ENCODE measurements at regions not wholly inside any gene's neighbourhood (a gene's known extent, or its start where the extent isn't known, plus 50 kb on each side); places are given as distances from the start of the nearest gene placed in this dataset.

- Mint-ChIP-seq H3K27ac (ENCODE audit: unreplicated experiment) (peak overlapping the region; percentile 26), H3K27me3 (ENCODE audit: unreplicated experiment) (peaks cover 2% of the 10 kb centered on the region), H3K4me1 (ENCODE audit: low read depth, unreplicated experiment) (peaks cover 20% of the 10 kb centered on the region), H3K36me3 (ENCODE audit: unreplicated experiment) (no peaks in the 10 kb centered on the region), H3K4me3 (ENCODE audit: unreplicated experiment) (peak overlapping the region; percentile 28), H3K9me3 (ENCODE audit: unreplicated experiment) (peaks cover 1% of the 10 kb centered on the region)
- TF ChIP-seq CTCF (IDR thresholded peaks at IDR 0.05; ENCODE audit: partially characterized antibody, unreplicated experiment): no peak
- DNase-seq: no peak
Measured at GRCh38 chr5:158203261-158203660, 344.3 kb upstream of the CLINT1 start.

- Mint-ChIP-seq H3K36me3 (ENCODE audit: unreplicated experiment) (no peaks in the 10 kb centered on the region), H3K9me3 (ENCODE audit: unreplicated experiment) (peaks cover 1% of the 10 kb centered on the region), H3K4me3 (ENCODE audit: unreplicated experiment) (peak overlapping the region; percentile 2), H3K27me3 (ENCODE audit: unreplicated experiment) (peaks cover 2% of the 10 kb centered on the region), H3K4me1 (ENCODE audit: low read depth, unreplicated experiment) (peaks cover 20% of the 10 kb centered on the region), H3K27ac (ENCODE audit: unreplicated experiment) (peak overlapping the region; percentile 20)
- no peak for TF ChIP-seq CTCF (IDR thresholded peaks at IDR 0.05; ENCODE audit: partially characterized antibody, unreplicated experiment)
- no peak for DNase-seq
Measured at GRCh38 chr5:158202801-158203200, 343.9 kb upstream of the CLINT1 start.

- H3K9me3 Mint-ChIP-seq (ENCODE audit: unreplicated experiment): peaks cover 5% of the 10 kb centered on the region
- peaks cover 30% of the 10 kb centered on the region for H3K4me1 Mint-ChIP-seq (ENCODE audit: low read depth, unreplicated experiment)
- H3K27ac Mint-ChIP-seq (ENCODE audit: unreplicated experiment): no peak overlapping the region
- peak overlapping the region; percentile 39 for H3K4me3 Mint-ChIP-seq (ENCODE audit: unreplicated experiment)
- DNase-seq: no peak
- H3K27me3 Mint-ChIP-seq (ENCODE audit: unreplicated experiment): peaks cover 4% of the 10 kb centered on the region
- TF ChIP-seq CTCF (IDR thresholded peaks at IDR 0.05; ENCODE audit: partially characterized antibody, unreplicated experiment): no peak
- H3K36me3 Mint-ChIP-seq (ENCODE audit: unreplicated experiment): no peaks in the 10 kb centered on the region
Measured at GRCh38 chr5:158200619-158201018, 341.7 kb upstream of the CLINT1 start.

- Mint-ChIP-seq H3K4me3 (ENCODE audit: unreplicated experiment) (no peak overlapping the region), H3K27ac (ENCODE audit: unreplicated experiment) (no peak overlapping the region), H3K27me3 (ENCODE audit: unreplicated experiment) (peaks cover 4% of the 10 kb centered on the region), H3K36me3 (ENCODE audit: unreplicated experiment) (no peaks in the 10 kb centered on the region), H3K4me1 (ENCODE audit: low read depth, unreplicated experiment) (peaks cover 46% of the 10 kb centered on the region), H3K9me3 (ENCODE audit: unreplicated experiment) (peaks cover 8% of the 10 kb centered on the region)
- no peak for TF ChIP-seq CTCF (IDR thresholded peaks at IDR 0.05; ENCODE audit: partially characterized antibody, unreplicated experiment)
- DNase-seq: no peak
Measured at GRCh38 chr5:158198636-158199035, 339.7 kb upstream of the CLINT1 start.

- peaks cover 7% of the 10 kb centered on the region for H3K9me3 Mint-ChIP-seq (ENCODE audit: unreplicated experiment)
- H3K36me3 Mint-ChIP-seq (ENCODE audit: unreplicated experiment): peaks cover 6% of the 10 kb centered on the region
- DNase-seq: no peak
- H3K27ac Mint-ChIP-seq (ENCODE audit: unreplicated experiment): peak overlapping the region; percentile 35
- peaks cover 2% of the 10 kb centered on the region for H3K27me3 Mint-ChIP-seq (ENCODE audit: unreplicated experiment)
- H3K4me3 Mint-ChIP-seq (ENCODE audit: unreplicated experiment): no peak overlapping the region
- H3K4me1 Mint-ChIP-seq (ENCODE audit: low read depth, unreplicated experiment): peaks cover 27% of the 10 kb centered on the region
- no peak for TF ChIP-seq CTCF (IDR thresholded peaks at IDR 0.05; ENCODE audit: partially characterized antibody, unreplicated experiment)
Measured at GRCh38 chr5:158195416-158196210, 336.7 kb upstream of the CLINT1 start.

All from glutamatergic neuron (in vitro differentiated cells).